ENCODE measurements at regions not wholly inside any gene's neighbourhood (a gene's known extent, or its start where the extent isn't known, plus 50 kb on each side); places are given as distances from the start of the nearest gene placed in this dataset.
"Not testable (repeated sequence)": the region's sequence is repeated elsewhere in the genome, so short reads cannot be mapped to it uniquely, and the experiment has no call there.

DNA sequence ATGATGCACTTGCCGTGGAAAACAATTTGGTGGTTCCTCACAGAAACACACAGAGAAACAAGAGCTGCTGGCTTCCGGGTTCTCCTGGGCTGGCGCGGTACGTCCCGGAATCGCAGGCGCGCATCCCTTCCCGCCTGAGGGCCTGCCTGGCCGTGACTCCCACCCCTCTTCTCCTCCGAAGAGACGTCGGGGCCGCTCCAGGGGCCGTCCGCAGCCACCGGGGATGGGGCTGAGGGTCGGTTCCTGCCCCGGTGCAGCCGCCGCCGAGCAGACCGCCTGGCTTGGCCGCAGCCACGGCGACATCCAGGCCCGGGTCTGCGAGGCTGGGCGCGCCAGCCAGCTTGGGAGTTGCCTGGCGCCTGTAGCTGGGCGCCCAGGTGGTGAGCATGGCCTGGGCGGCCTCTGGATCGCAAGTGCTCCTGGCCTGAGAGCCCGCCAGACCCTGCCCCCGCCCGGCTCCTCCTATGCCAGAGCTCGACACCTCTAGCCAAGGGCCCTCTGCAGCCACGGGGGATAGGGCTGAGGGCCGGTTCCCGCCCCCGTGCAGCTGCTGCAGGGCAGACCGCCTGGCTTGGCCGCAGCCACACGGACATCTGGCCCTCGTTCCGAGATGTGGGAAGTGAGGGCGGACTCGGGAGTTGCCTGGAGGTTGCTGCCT is 1647.5 kb downstream of the SPATA31A7 start:
- TF ChIP-seq TAF1 (IDR thresholded peaks at IDR 0.05; ENCODE audit: borderline replicate concordance, low read depth, low read length), result not testable (repeated sequence)
- TF ChIP-seq POLR2A (IDR thresholded peaks at IDR 0.05; ENCODE audit: low read depth, low read length), result peak; percentile 33; the same call in 1 of the 2 replicates
- TF ChIP-seq POLR2AphosphoS5 (IDR thresholded peaks at IDR 0.05; ENCODE audit: low read depth, low read length), result 0 out of 2 replicates have a peak, but pooled peaks have one; percentile 21
